ENCODE measurements at regions not wholly inside any gene's neighbourhood (a gene's known extent, or its start where the extent isn't known, plus 50 kb on each side); places are given as distances from the start of the nearest gene placed in this dataset.

DNA sequence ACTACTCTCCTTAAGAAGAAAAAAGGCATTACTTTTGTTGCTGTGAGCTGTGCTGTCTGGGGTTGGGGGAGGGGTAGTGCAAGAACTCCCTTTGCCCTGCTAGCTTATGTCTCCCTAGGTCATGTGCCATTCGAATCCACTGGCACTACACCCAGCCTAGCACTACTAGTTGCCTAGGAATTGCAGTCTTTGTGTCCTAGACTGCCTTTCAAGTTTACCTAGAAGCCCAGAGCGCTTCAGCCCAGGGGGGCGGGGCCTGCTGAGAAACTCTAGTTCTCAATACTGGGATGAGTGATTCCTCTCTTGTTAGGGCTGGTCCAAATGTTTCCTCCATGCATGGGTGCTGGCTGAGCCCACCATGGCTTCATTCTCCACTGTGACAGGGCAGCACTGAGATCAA, 1011.5 kb downstream of the PCDH19 start:
- DNase-seq: no peak
- no TSS peak for BruUV-seq (replicated peaks)
- ATAC-seq: no peak
- Histone ChIP-seq H3K79me2 (ENCODE audit: low read length) (no peaks in the 10 kb centered on the region), H3K9ac (ENCODE audit: low read length) (no peak overlapping the region), H3F3A (ENCODE audit: low read length, unreplicated experiment) (no peaks in the 10 kb centered on the region), H3K36me3 (ENCODE audit: low read depth, low read length) (no peaks in the 10 kb centered on the region), H3K27me3 (ENCODE audit: low read length) (no peaks in the 10 kb centered on the region), H3K4me2 (ENCODE audit: low read length) (no peak overlapping the region), H3K27ac (ENCODE audit: low read length) (no peak overlapping the region), H3K4me3 (ENCODE audit: low read length) (no peak overlapping the region), H3K9me2 (replicated peaks; ENCODE audit: low read length) (no peaks in the 10 kb centered on the region), H4K20me1 (ENCODE audit: low read length) (no peaks in the 10 kb centered on the region), H3K9me3 (ENCODE audit: low read length) (no peaks in the 10 kb centered on the region), H2AFZ (ENCODE audit: low read length) (no peak overlapping the region), H3K4me1 (ENCODE audit: insufficient read depth, low read length) (no peaks in the 10 kb centered on the region)
- ChIA-PET POLR2A (ENCODE audit: unreplicated experiment) (no interaction called here), CTCF (no interaction called here)
- intact Hi-C loops (cut with micrococcal nuclease): no loop called here
- no peak for TF ChIP-seq CTCF (conservative IDR thresholded peaks at IDR 0.05; ENCODE audit: low read depth, low read length)
- TF ChIP-seq EZH2 (IDR thresholded peaks at IDR 0.05; ENCODE audit: low read length, unreplicated experiment): no peak
- TF ChIP-seq EZH2phosphoT487 (IDR thresholded peaks at IDR 0.05; ENCODE audit: borderline replicate concordance, low read length): no peak

DNA sequence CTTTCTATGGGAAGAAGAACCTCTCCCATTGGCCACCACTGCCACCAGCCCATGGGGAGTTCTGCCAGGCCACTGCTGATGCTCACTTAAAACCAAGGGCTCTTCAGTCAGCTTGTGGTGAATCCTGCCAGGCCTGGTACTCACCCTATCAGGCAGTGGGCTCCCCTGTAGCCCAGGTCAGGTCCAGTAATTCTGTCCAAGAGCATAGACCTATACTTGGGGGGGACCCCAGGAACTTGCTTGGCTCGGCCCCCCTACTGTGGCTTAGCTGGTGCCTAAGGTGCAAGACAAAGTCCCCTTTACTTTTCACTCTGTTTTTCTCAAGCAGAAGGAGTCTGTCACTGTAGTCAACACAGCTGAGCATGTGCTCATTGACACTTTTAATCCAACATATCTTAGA, 1012.2 kb downstream of the PCDH19 start:
- H4K20me1 ChIP-seq (ENCODE audit: low read length): no peaks in the 10 kb centered on the region
- H3K79me2 ChIP-seq (ENCODE audit: low read length): no peaks in the 10 kb centered on the region
- no peak overlapping the region for H3K9ac ChIP-seq (ENCODE audit: low read length)
- H3K27me3 ChIP-seq (ENCODE audit: low read length): no peaks in the 10 kb centered on the region
- ATAC-seq (no peak), DNase-seq (no peak)
- CTCF ChIA-PET: no interaction called here
- intact Hi-C loops (cut with micrococcal nuclease): no loop called here
- no peaks in the 10 kb centered on the region for H3K4me1 ChIP-seq (ENCODE audit: insufficient read depth, low read length)
- no peak overlapping the region for H3K27ac ChIP-seq (ENCODE audit: low read length)
- no peaks in the 10 kb centered on the region for H3K36me3 ChIP-seq (ENCODE audit: low read depth, low read length)
- no peak overlapping the region for H3K4me2 ChIP-seq (ENCODE audit: low read length)
- H3F3A ChIP-seq (ENCODE audit: low read length, unreplicated experiment): no peaks in the 10 kb centered on the region
- no TSS peak for BruUV-seq (replicated peaks)
- H3K9me3 ChIP-seq (ENCODE audit: low read length): no peaks in the 10 kb centered on the region
- H2AFZ ChIP-seq (ENCODE audit: low read length): no peak overlapping the region
- no peaks in the 10 kb centered on the region for H3K9me2 ChIP-seq (replicated peaks; ENCODE audit: low read length)
- POLR2A ChIA-PET (ENCODE audit: unreplicated experiment): no interaction called here
- TF ChIP-seq EZH2phosphoT487 (IDR thresholded peaks at IDR 0.05; ENCODE audit: borderline replicate concordance, low read length) (no peak), EZH2 (IDR thresholded peaks at IDR 0.05; ENCODE audit: low read length, unreplicated experiment) (no peak), CTCF (conservative IDR thresholded peaks at IDR 0.05; ENCODE audit: low read depth, low read length) (no peak)
- no peak overlapping the region for H3K4me3 ChIP-seq (ENCODE audit: low read length)

- Histone ChIP-seq H3K9me2 (replicated peaks; ENCODE audit: low read length) (no peaks in the 10 kb centered on the region), H3K79me2 (ENCODE audit: low read length) (no peaks in the 10 kb centered on the region), H2AFZ (ENCODE audit: low read length) (no peak overlapping the region), H3K27me3 (ENCODE audit: low read length) (no peaks in the 10 kb centered on the region), H3K9me3 (ENCODE audit: low read length) (no peaks in the 10 kb centered on the region), H3F3A (ENCODE audit: low read length, unreplicated experiment) (no peaks in the 10 kb centered on the region), H3K4me2 (ENCODE audit: low read length) (no peak overlapping the region), H4K20me1 (ENCODE audit: low read length) (no peaks in the 10 kb centered on the region), H3K4me3 (ENCODE audit: low read length) (no peak overlapping the region), H3K4me1 (ENCODE audit: insufficient read depth, low read length) (no peaks in the 10 kb centered on the region), H3K9ac (ENCODE audit: low read length) (no peak overlapping the region), H3K27ac (ENCODE audit: low read length) (no peak overlapping the region), H3K36me3 (ENCODE audit: low read depth, low read length) (no peaks in the 10 kb centered on the region)
- no peak for DNase-seq
- POLR2A ChIA-PET (ENCODE audit: unreplicated experiment): no interaction called here
- CTCF ChIA-PET: no interaction called here
- no peak for ATAC-seq
- BruUV-seq (replicated peaks): no TSS peak
- intact Hi-C loops (cut with micrococcal nuclease): no loop called here
- TF ChIP-seq CTCF (conservative IDR thresholded peaks at IDR 0.05; ENCODE audit: low read depth, low read length) (no peak), EZH2 (IDR thresholded peaks at IDR 0.05; ENCODE audit: low read length, unreplicated experiment) (no peak), EZH2phosphoT487 (IDR thresholded peaks at IDR 0.05; ENCODE audit: borderline replicate concordance, low read length) (no peak)
These were observed 1015.6 kb downstream of the PCDH19 start for GRCh38 chrX:99394456-99394855.
